ENCODE measurements at regions not wholly inside any gene's neighbourhood (a gene's known extent, or its start where the extent isn't known, plus 50 kb on each side); places are given as distances from the start of the nearest gene placed in this dataset.

- TF ChIP-seq CTCF (IDR thresholded peaks at IDR 0.05) (no peak), MAFK (IDR thresholded peaks at IDR 0.05; ENCODE audit: partially characterized antibody) (no peak), HOXA7 (CRISPR knock-in tag; IDR thresholded peaks at IDR 0.05) (no peak), PHF8 (IDR thresholded peaks at IDR 0.05; ENCODE audit: borderline replicate concordance, low read depth) (no peak), CEBPB (IDR thresholded peaks at IDR 0.05) (no peak), EHMT2 (IDR thresholded peaks at IDR 0.05; ENCODE audit: low read depth) (no peak), POLR2A (IDR thresholded peaks at IDR 0.05; ENCODE audit: low read length) (no peak), NFE2L2 (conservative IDR thresholded peaks at IDR 0.05; ENCODE audit: low read length) (no peak), TFCP2L1 (CRISPR knock-in tag; IDR thresholded peaks at IDR 0.05) (no peak)
These were observed 196.5 kb upstream of the PZP start for GRCh38 chr12:9404469-9405260.

All from A549 (cell line).